Stomach (tissue), 4 donors: ENCODE measurements at regions not wholly inside any gene's neighbourhood (a gene's known extent, or its start where the extent isn't known, plus 50 kb on each side); places are given as distances from the start of the nearest gene placed in this dataset.

Experiments used
- EP300 ChIP-seq: sonication (generic); formaldehyde crosslinking; IDR thresholded peaks from one replicate; pipeline ENCODE4 v1.6.1; 2017; ENCODE audit warnings: antibody characterized with exemption
- POLR2A ChIP-seq, 4 donors: fragments of 450-650 bp; IDR thresholded peaks; one replicate each; pipeline ENCODE4 v1.6.1; 2016; ENCODE audit warnings: antibody characterized with exemption in 4 of 4, control low read depth in 2 of 4, mild to moderate bottlenecking in 1 of 4, moderate library complexity in 1 of 4
- POLR2AphosphoS5 ChIP-seq, 3 donors: sonication (generic); formaldehyde crosslinking; IDR thresholded peaks; one replicate each; pipeline ENCODE4 v1.6.1; 2016; ENCODE audit warnings: antibody characterized with exemption in 3 of 3
- TF ChIP-seq, protein P1 (sequence below), 7 experiments: fragments of 450-650 bp in 4 of 7; fragments of 200-600 bp in 3 of 7; sonication (generic) in 3 of 7; IDR thresholded peaks; one replicate each; pipeline ENCODE4 v1.5.1; 2016 to 2019; ENCODE audit warnings: antibody characterized with exemption in 7 of 7, control low read depth in 2 of 7, mild to moderate bottlenecking in 1 of 7

DNA sequence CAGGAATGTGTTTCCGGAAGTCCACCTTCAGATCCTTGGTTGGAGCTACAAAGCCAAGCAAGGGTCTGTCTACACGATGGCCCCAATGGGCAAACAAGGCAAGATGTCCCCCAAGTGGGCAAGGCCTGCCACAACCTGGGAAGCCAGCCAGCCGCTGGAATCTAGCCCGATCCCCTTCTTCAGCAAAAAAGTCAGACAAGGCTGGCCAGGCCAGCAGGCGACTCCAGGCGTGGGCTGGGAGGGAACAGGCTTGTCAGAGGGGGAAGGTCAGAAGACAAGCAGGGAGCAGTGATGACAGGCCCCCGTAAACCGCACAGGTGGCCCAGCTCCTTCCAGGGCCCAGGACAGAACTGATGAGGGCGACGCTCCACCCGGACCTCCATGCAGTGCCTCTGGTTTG is 69.7 kb upstream of the WASF3 start:
- no peak for TF ChIP-seq POLR2A (IDR thresholded peaks at IDR 0.05)
- TF ChIP-seq EP300, result no peak
- TF ChIP-seq, protein P1, sequence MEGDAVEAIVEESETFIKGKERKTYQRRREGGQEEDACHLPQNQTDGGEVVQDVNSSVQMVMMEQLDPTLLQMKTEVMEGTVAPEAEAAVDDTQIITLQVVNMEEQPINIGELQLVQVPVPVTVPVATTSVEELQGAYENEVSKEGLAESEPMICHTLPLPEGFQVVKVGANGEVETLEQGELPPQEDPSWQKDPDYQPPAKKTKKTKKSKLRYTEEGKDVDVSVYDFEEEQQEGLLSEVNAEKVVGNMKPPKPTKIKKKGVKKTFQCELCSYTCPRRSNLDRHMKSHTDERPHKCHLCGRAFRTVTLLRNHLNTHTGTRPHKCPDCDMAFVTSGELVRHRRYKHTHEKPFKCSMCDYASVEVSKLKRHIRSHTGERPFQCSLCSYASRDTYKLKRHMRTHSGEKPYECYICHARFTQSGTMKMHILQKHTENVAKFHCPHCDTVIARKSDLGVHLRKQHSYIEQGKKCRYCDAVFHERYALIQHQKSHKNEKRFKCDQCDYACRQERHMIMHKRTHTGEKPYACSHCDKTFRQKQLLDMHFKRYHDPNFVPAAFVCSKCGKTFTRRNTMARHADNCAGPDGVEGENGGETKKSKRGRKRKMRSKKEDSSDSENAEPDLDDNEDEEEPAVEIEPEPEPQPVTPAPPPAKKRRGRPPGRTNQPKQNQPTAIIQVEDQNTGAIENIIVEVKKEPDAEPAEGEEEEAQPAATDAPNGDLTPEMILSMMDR (IDR thresholded peaks at IDR 0.05), result no peak
- TF ChIP-seq POLR2AphosphoS5 (IDR thresholded peaks at IDR 0.05), result no peak
